Astrocyte of the hippocampus (primary cell): ENCODE measurements at regions not wholly inside any gene's neighbourhood (a gene's known extent, or its start where the extent isn't known, plus 50 kb on each side); places are given as distances from the start of the nearest gene placed in this dataset.
"Not testable (repeated sequence)": the region's sequence is repeated elsewhere in the genome, so short reads cannot be mapped to it uniquely, and the experiment has no call there.

Experiments used
- DNase-seq: peaks from one replicate; pipeline ENCODE4 v3.0.0; 2011; ENCODE audit warnings: low read depth, low spot score

DNA sequence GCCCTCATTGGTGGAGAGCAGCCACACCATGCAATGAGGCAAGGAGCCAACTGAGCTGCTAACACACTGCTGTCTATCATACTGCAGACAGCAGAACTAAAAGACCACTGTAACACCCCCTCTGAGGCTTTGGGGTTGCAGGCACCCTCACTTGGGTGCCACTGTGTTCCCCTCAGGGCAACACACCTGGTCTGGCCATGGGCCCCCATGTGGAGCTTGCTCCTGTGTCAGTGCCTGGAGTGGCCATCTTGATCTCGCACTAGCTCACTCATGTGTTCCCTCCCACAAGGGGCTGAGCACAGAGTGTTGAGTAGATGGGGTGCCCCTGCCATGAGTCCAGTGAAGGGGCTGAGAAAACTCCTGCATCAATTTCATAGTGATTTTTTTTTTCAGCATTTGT is 532.4 kb upstream of the FTMT start:
- no peak for DNase-seq

DNA sequence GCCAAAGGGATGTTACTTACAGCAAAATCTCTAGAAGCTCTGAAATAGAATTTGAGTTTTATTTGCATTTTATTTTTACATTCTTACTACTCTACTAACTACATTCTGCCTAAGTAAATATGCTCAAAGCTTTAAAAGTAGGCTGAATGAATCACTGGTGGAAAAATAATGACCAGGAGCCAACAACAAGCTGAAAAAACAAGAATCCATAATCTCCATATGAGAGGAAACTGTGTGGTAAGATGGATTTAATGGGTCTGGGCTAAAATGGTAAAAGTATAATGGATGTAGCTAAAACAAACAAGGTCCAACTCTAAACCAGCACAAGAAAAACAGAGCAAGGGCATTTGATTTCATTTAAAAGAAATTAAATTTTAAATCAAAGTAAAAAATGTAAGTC is 525.8 kb upstream of the FTMT start:
- peak; percentile 50 for DNase-seq

DNA sequence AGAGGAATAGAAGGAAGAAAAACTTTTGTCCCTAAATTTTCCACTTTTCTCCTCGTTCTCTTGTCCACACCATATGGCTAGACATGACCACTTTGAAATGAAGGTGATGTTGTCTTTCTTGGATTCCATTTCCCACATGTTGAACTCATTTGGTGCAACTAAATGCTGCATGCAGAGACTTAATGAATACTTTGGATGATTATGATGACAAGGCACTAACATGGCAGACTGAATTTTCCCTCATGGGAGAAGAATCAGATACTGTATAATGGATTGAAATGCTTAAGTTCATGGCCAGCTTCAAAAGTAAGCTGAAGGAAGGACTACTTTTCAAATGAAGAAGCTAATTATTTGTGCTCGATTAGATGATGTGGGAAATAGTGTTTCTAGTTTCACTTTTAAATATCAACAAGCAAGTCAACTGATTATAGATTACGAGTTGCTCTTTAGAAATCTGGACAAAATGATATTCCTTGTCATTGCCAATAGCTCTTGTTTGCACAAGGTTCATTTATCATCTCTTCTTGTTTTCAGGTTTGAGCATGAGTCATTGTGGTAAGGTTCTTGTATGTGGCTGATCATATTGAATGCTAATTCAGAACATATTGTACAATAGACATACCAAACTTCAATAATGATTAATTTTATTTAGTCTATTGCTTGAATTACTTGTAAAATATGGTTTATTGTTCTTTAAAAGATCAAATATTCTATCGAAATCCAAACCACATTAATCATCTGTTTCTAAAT is 501.3 kb upstream of the FTMT start:
- DNase-seq = peak; percentile 36

- DNase-seq = peak; percentile 16
Observed at GRCh38 chr5:121366515-121366914, 485.2 kb upstream of the FTMT start.

- no peak for DNase-seq
Observed at GRCh38 chr5:121373371-121373770, 478.3 kb upstream of the FTMT start.

DNA sequence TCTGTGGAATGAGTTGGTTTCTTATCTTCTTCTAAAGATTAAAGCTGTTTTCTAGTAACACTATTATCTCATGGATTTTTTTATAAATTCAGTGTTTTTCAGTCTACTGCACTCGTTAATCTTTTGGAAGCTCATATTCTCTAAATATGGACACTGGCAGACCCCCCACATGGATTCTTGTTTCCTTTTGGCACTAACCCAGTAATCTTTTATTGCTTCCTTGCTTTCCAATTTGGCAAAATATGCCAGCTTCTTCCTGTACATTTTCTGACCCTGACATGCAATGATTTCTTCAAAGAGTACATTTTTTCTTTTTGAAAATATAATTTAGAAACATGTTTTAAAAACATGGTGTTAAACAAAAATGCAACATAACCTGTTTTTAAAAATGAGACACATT is 474.2 kb upstream of the FTMT start:
- DNase-seq = no peak

GRCh38 chr5:121378046-121378445 is 473.6 kb upstream of the FTMT start:
- no peak for DNase-seq

- DNase-seq = no peak
Observed at GRCh38 chr5:121378559-121379359, 472.9 kb upstream of the FTMT start.

DNA sequence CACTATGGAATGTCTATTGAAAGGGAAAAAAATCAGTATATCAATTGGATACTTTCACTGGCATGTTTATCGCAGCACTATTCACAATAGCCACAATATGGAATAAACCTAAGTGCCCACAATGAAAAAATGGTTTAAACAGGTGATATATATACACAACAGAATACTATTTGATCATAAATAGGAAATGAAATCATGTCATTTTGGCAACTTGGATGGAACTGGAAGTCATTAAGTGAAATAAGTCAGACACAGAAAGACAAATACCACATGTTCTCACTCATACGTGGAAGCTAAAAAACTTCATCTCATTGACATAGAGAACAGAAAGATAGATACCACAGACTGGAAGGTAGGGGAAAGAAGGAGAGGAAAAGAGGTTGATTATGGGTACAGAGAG is 471.6 kb upstream of the FTMT start:
- DNase-seq = no peak

- no peak for DNase-seq
Observed at GRCh38 chr5:121384359-121384758, 467.3 kb upstream of the FTMT start.

- no peak for DNase-seq
Observed at GRCh38 chr5:121386334-121386733, 465.3 kb upstream of the FTMT start.

- DNase-seq = no peak
Observed at GRCh38 chr5:121396716-121397115, 455.0 kb upstream of the FTMT start.

GRCh38 chr5:121399879-121400278 is 451.8 kb upstream of the FTMT start:
- no peak for DNase-seq

DNA sequence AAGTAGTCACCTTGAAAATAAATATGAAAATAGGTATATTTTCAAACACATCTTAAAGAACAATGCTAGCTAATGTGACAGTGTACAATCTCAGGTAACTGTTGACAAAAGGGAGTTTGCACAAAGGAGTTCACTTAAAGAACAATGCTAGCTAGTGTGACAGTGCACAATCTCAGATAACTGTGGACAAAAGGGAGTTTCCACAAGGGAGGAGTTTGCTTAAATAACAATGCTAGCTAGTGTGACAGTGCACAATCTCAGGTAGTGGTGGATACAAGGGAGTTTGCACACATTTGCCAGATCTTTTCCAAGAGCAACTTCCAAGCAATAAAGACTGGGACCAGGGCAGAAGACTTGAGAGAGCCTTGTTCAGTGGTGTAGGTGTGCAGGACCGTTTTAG is 442.9 kb upstream of the FTMT start:
- DNase-seq = no peak

- DNase-seq = no peak
Observed at GRCh38 chr5:121415270-121415669, 436.4 kb upstream of the FTMT start.

DNA sequence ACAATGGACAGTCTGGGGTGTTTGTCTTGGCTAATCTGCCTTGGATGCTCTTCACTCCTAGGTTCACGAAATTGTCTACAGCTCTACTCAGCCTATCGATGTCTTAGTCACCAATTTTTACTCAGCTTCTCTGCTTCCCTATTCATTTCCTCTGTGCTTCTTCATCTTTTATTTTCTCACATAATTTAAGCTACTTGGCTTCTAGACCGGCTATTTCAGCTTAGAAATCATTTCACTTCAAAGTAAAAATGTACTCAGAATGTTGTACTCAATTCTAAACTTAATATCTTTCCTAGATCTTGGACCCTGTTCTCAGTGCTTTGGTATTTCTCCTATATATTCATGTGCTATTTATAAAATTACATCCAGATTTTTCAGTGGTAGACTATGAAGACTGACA is 430.0 kb upstream of the FTMT start:
- DNase-seq = no peak

GRCh38 chr5:121424976-121425375 is 426.7 kb upstream of the FTMT start:
- DNase-seq = no peak

- no peak for DNase-seq
Observed at GRCh38 chr5:121426153-121426552, 425.5 kb upstream of the FTMT start.

- no peak for DNase-seq
Observed at GRCh38 chr5:121429761-121430160, 421.9 kb upstream of the FTMT start.

DNA sequence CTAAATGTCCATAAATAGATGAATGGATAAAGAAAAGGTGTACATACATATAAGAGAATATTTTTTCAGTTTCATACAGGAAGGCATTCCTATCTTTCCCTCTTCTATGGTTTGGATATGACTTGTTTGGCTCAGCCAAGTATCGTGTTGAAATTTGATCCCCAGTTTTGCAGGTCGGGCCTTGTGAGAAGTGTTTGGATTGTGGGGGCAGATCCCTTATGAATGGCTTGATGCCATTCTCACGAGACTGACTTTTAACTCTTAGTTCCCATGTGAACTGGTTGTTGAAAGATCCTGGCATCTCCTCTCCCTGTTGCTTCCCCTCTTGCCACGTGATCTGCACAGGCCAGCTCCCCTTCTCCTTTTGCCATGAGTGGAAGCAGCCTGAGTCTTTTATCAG is 421.1 kb upstream of the FTMT start:
- DNase-seq = no peak

DNA sequence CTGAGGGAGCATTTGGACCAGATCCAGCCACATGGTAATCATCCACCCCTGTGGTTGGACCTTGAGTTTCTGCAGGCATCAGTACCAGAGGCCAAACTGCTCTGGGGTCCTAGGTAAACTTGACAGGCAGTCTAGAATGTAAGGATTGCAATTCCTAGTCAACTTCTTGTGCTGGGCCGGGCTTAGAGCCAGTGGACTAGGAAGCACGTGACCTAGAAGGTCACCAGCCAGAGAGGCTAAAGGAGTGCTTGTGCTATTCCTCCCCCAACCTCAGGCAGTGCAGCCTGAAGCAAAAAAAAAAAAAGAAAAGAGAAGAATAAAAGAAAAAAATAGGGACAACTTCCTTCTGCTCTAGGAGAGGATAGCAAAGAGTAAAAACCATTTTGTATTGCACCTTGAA is 406.2 kb upstream of the FTMT start:
- no peak for DNase-seq

GRCh38 chr5:121462441-121462840 is 389.2 kb upstream of the FTMT start:
- DNase-seq = no peak

GRCh38 chr5:121471222-121471621 is 380.5 kb upstream of the FTMT start:
- not testable (repeated sequence) for DNase-seq
